MM.1S (cell line): ENCODE measurements at regions not wholly inside any gene's neighbourhood (a gene's known extent, or its start where the extent isn't known, plus 50 kb on each side); places are given as distances from the start of the nearest gene placed in this dataset.

ENCODE experiments used
- DNase-seq: peaks from one replicate; pipeline ENCODE4 v3.0.0-alpha.2; 2015
- H2AFZ ChIP-seq: fragments of 300-600 bp; sonication (generic); 2 replicates; pipeline ENCODE4 v1.6.0; 2016; ENCODE audit warnings: antibody characterized with exemption, low read length
- H3F3A ChIP-seq: fragments of 300-600 bp; sonication (generic); 2 replicates; pipeline ENCODE4 v1.6.1; 2016; ENCODE audit warnings: mild to moderate bottlenecking, antibody characterized with exemption, low read length, moderate library complexity, mixed read lengths; ENCODE audit not compliant: insufficient read depth
- H3K27ac ChIP-seq: fragments of 300-600 bp; sonication (generic); 2 replicates; pipeline ENCODE4 v1.5.1; 2016; ENCODE audit warnings: mild to moderate bottlenecking, low read length
- H3K27me3 ChIP-seq: fragments of 300-600 bp; sonication (generic); replicated peaks from 2 replicates; pipeline ENCODE4 v1.6.0; 2016; ENCODE audit warnings: low read length; ENCODE audit not compliant: insufficient read depth
- H3K36me3 ChIP-seq: fragments of 300-600 bp; sonication (generic); replicated peaks from 2 replicates; pipeline ENCODE4 v1.6.1; 2016; ENCODE audit warnings: mild to moderate bottlenecking, low read length, mixed read lengths; ENCODE audit not compliant: insufficient read depth
- H3K4me1 ChIP-seq: fragments of 300-600 bp; sonication (generic); 2 replicates; pipeline ENCODE4 v1.6.1; 2016; ENCODE audit warnings: low read length, mixed read lengths
- H3K4me2 ChIP-seq: fragments of 300-600 bp; sonication (generic); 2 replicates; pipeline ENCODE4 v1.6.0; 2016; ENCODE audit warnings: low read depth, low read length
- H3K4me3 ChIP-seq: fragments of 300-600 bp; sonication (generic); 2 replicates; pipeline ENCODE4 v1.5.1; 2016; ENCODE audit warnings: low read length, mixed read lengths
- H3K79me2 ChIP-seq: fragments of 300-600 bp; sonication (generic); 2 replicates; pipeline ENCODE4 v1.6.1; 2016; ENCODE audit warnings: mixed run types, low read length, mixed read lengths
- H3K9ac ChIP-seq: fragments of 300-600 bp; sonication (generic); 2 replicates; pipeline ENCODE4 v1.6.1; 2016; ENCODE audit warnings: low read length, mixed read lengths
- H3K9me2 ChIP-seq: fragments of 300-600 bp; sonication (generic); replicated peaks from 2 replicates; pipeline ENCODE4 v1.6.1; 2016; ENCODE audit warnings: mild to moderate bottlenecking, low read length, mixed read lengths; ENCODE audit not compliant: insufficient read depth
- H3K9me3 ChIP-seq: fragments of 300-600 bp; sonication (generic); replicated peaks from 2 replicates; pipeline ENCODE4 v1.6.1; 2016; ENCODE audit warnings: mild to moderate bottlenecking, low read length, mixed read lengths; ENCODE audit not compliant: insufficient read depth
- H4K20me1 ChIP-seq: fragments of 300-600 bp; sonication (generic); 2 replicates; pipeline ENCODE4 v1.6.1; 2016; ENCODE audit warnings: mild to moderate bottlenecking, low read length, moderate library complexity, mixed read lengths; ENCODE audit not compliant: insufficient read depth
- EZH2 ChIP-seq: fragments of 300-600 bp; sonication (generic); optimal IDR thresholded peaks from 2 replicates; pipeline ENCODE3; 2017; ENCODE audit warnings: low read depth, mild to moderate bottlenecking, antibody characterized with exemption, low read length, mixed read lengths
- EZH2phosphoT487 ChIP-seq: fragments of 300-600 bp; sonication (generic); IDR thresholded peaks from 2 replicates; pipeline ENCODE4 v1.6.1; 2018; ENCODE audit warnings: antibody characterized with exemption, low read length
- TF ChIP-seq, protein P1 (sequence below): fragments of 300-600 bp; sonication (generic); IDR thresholded peaks from 2 replicates; pipeline ENCODE4 v1.5.1; 2016; ENCODE audit warnings: antibody characterized with exemption, low read length, mixed read lengths

DNA sequence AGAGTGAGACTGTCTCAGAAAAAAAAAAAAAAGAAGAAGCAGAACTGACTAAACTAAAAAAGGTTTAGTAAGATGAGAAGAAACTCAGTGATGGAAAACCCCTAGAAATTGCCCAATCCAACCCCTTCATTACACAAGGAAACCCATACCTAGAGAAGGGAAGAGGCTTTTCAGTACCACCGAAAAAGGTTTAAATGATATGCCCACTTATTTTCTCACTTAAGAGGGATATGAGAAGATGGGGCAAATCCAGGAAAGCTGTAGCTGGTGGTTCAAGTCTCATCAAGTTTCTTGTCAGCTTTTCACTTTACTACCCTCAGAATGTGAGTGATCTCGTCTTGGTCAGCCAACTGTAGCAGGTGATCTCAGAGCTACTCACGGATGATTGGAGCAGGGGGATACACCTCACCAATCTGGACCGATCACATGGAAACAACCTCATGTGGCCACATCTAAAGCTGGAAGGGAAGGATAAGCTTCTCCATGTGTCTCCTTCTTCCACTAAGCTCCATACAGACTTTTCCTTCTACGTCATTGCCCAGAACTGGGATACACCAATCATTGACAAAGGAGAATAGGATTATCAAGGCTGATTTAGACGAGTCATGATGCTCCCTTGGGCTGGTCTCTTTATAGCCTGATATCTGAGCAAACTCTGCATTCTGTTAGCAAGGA is 126.7 kb upstream of the POU3F1 start:
- no peak overlapping the region for H3K27ac ChIP-seq
- H3K4me1 ChIP-seq, result no peaks in the 10 kb centered on the region
- no peak for DNase-seq
- H3K9me2 ChIP-seq, result no peaks in the 10 kb centered on the region
- TF ChIP-seq EZH2 (no peak), EZH2phosphoT487 (no peak)
- TF ChIP-seq, protein P1, sequence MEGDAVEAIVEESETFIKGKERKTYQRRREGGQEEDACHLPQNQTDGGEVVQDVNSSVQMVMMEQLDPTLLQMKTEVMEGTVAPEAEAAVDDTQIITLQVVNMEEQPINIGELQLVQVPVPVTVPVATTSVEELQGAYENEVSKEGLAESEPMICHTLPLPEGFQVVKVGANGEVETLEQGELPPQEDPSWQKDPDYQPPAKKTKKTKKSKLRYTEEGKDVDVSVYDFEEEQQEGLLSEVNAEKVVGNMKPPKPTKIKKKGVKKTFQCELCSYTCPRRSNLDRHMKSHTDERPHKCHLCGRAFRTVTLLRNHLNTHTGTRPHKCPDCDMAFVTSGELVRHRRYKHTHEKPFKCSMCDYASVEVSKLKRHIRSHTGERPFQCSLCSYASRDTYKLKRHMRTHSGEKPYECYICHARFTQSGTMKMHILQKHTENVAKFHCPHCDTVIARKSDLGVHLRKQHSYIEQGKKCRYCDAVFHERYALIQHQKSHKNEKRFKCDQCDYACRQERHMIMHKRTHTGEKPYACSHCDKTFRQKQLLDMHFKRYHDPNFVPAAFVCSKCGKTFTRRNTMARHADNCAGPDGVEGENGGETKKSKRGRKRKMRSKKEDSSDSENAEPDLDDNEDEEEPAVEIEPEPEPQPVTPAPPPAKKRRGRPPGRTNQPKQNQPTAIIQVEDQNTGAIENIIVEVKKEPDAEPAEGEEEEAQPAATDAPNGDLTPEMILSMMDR, result no peak
- no peak overlapping the region for H2AFZ ChIP-seq
- H3K79me2 ChIP-seq, result no peaks in the 10 kb centered on the region
- no peaks in the 10 kb centered on the region for H3K27me3 ChIP-seq
- H4K20me1 ChIP-seq, result no peaks in the 10 kb centered on the region
- H3K9me3 ChIP-seq, result no peaks in the 10 kb centered on the region
- no peak overlapping the region for H3K4me2 ChIP-seq
- no peaks in the 10 kb centered on the region for H3K36me3 ChIP-seq
- H3K4me3 ChIP-seq, result no peak overlapping the region
- H3F3A ChIP-seq, result no peaks in the 10 kb centered on the region
- H3K9ac ChIP-seq, result no peak overlapping the region

DNA sequence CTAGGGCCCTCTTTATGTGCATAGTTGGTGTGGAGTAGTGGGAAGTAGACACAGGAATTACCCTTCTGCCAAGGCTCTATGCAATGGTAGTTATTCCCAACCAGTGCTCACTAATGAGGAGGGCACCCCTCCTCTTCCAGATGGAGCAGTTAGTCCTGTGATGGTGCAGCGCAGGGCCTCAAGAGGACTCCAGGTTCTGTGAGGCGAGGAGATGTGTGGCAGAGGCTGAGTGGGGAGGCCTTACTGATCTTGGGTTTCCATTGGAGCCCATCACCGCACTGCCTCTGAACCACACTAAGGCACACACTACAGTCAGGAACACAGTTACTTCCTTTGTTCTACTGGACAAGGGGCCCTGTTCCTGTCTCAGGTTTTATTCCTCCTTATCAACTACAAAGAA is 122.5 kb upstream of the POU3F1 start:
- Histone ChIP-seq H2AFZ (no peak overlapping the region), H3K4me1 (no peaks in the 10 kb centered on the region), H3K79me2 (no peaks in the 10 kb centered on the region), H3K4me2 (no peak overlapping the region), H3K36me3 (no peaks in the 10 kb centered on the region), H3F3A (no peaks in the 10 kb centered on the region), H3K4me3 (no peak overlapping the region), H3K27ac (no peak overlapping the region), H3K9me3 (no peaks in the 10 kb centered on the region), H3K9me2 (no peaks in the 10 kb centered on the region), H3K9ac (no peak overlapping the region), H4K20me1 (no peaks in the 10 kb centered on the region), H3K27me3 (no peaks in the 10 kb centered on the region)
- no peak for DNase-seq
- TF ChIP-seq EZH2phosphoT487 (no peak), EZH2 (no peak)
- TF ChIP-seq, protein P1, result no peak

DNA sequence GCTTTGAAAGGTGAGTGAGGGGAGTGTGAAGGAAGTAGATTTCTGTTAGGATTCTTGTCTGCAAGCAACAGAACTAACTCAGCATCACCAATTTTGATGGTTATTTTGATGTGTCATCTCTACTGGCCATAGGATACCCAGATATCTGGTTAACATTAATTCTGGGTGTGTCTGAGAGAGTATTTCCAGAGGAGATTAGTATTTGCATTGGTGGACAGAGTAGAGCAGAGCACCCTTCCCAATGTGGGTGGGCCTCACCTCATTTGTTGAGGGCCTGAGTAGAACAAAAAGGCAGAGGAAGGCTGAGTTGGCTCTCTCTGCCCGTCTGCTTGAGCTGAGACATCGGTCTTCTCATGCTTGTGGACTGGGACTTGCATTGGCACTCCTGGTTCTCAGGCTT is 121.8 kb upstream of the POU3F1 start:
- H3K9ac ChIP-seq, result no peak overlapping the region
- H3K9me3 ChIP-seq, result no peaks in the 10 kb centered on the region
- H3K4me3 ChIP-seq, result no peak overlapping the region
- no peaks in the 10 kb centered on the region for H3F3A ChIP-seq
- no peak overlapping the region for H3K27ac ChIP-seq
- no peaks in the 10 kb centered on the region for H3K79me2 ChIP-seq
- H4K20me1 ChIP-seq, result no peaks in the 10 kb centered on the region
- no peaks in the 10 kb centered on the region for H3K9me2 ChIP-seq
- DNase-seq, result no peak
- no peak for TF ChIP-seq EZH2phosphoT487
- TF ChIP-seq EZH2, result no peak
- TF ChIP-seq, protein P1, result no peak
- H3K36me3 ChIP-seq, result no peaks in the 10 kb centered on the region
- H3K4me1 ChIP-seq, result no peaks in the 10 kb centered on the region
- no peak overlapping the region for H2AFZ ChIP-seq
- H3K27me3 ChIP-seq, result no peaks in the 10 kb centered on the region
- H3K4me2 ChIP-seq, result no peak overlapping the region
